AG09309 (cell line): ENCODE measurements at regions not wholly inside any gene's neighbourhood (a gene's known extent, or its start where the extent isn't known, plus 50 kb on each side); places are given as distances from the start of the nearest gene placed in this dataset.

ENCODE experiments used
- DNase-seq: peaks from one replicate; pipeline ENCODE4 v3.0.0-alpha.2; 2010; ENCODE audit warnings: low read depth
- H3K4me3 ChIP-seq: 2 replicates; pipeline ENCODE4 v1.5.1; 2011; ENCODE audit warnings: mild to moderate bottlenecking, low read depth, low read length, moderate library complexity; ENCODE audit not compliant: control insufficient read depth
- TF ChIP-seq, protein P1 (sequence below): IDR thresholded peaks from 2 replicates; pipeline ENCODE4 v1.5.1; 2011; ENCODE audit warnings: mild to moderate bottlenecking, low read depth, low read length, inconsistent platforms; ENCODE audit not compliant: insufficient read depth, control insufficient read depth; ENCODE audit errors: missing control alignments

DNA sequence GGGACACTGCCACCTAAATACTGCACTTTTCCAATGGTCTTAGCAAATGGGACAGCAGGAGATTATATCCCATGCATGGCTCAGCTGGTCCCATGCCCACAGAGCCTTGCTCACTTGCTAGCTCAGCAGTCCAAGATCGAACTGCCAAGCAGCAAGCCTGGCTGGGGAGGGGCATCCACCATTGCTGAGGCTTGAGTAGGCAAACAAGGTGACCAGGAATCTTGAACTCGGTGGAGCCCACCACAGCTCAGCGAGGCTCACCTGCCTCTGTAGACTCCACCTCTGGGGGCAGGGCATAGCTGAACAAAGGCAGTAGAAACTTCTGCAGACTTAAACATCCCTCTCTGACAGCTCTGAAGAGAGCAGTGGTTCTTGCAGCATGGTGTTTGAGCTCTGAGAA is 370.8 kb upstream of the MGAT4C start:
- no peak overlapping the region for H3K4me3 ChIP-seq
- DNase-seq = no peak
- TF ChIP-seq, protein P1, sequence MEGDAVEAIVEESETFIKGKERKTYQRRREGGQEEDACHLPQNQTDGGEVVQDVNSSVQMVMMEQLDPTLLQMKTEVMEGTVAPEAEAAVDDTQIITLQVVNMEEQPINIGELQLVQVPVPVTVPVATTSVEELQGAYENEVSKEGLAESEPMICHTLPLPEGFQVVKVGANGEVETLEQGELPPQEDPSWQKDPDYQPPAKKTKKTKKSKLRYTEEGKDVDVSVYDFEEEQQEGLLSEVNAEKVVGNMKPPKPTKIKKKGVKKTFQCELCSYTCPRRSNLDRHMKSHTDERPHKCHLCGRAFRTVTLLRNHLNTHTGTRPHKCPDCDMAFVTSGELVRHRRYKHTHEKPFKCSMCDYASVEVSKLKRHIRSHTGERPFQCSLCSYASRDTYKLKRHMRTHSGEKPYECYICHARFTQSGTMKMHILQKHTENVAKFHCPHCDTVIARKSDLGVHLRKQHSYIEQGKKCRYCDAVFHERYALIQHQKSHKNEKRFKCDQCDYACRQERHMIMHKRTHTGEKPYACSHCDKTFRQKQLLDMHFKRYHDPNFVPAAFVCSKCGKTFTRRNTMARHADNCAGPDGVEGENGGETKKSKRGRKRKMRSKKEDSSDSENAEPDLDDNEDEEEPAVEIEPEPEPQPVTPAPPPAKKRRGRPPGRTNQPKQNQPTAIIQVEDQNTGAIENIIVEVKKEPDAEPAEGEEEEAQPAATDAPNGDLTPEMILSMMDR = no peak

DNA sequence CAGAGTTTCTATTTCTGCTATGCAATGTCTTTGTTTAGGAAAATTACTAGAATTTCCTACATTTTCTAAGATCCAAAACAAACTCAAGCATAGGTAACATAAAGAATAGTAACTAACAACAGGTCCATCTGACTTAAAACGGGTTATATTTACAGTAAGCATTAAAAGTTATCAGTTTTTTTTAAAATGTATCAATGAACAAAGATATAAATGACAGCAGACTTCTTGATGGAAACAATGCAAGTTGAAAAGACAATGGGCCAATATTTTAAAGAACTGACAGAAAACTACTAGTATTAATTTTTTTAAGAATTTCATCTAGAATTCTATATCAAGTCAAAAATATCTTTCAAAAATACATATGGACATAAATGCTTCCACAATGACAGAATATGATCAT is 367.1 kb upstream of the MGAT4C start:
- no peak for DNase-seq
- TF ChIP-seq, protein P1 = no peak
- H3K4me3 ChIP-seq = no peak overlapping the region

DNA sequence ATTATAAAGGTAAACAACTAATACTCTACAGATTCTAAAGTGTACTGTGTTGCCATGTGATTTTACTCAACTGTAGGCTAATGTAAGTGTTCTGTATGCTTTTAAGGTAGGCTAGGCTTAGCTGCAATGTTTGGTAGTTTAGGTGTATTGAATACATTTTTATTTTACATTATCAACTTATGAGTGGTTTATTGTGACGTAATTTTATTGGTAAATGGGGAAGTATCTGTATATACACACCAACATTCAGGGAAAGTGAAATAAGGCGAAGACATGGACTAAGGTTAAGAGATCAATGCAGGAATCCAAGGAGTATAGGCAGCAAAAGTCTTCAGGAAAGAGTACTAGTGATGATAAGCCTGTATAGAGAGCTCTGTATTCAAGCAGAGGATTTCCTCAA is 365.8 kb upstream of the MGAT4C start:
- no peak for DNase-seq
- TF ChIP-seq, protein P1 = no peak

DNA sequence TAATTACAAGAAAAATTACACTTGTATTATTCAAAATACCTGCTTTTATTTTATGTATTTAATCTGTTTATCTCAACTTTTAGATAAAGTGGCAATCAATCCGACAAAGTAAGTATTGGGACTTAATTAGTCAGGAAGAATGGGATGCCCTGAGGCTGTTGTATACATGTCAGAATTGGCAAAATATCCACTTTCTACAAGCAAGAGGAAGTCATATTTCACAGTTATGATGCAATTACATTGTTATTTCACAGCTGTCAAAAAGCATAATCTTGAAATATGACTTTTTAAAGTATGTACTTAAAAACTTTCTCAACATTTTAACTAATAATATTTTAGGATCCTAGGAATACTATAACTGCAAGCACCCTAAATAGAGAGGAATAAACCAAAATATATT is 357.1 kb upstream of the MGAT4C start:
- H3K4me3 ChIP-seq = no peak overlapping the region
- TF ChIP-seq, protein P1 = no peak
- no peak for DNase-seq

More for the DNA sequence above, 365.8 kb upstream of the MGAT4C start:
- H3K4me3 ChIP-seq = no peak overlapping the region

DNA sequence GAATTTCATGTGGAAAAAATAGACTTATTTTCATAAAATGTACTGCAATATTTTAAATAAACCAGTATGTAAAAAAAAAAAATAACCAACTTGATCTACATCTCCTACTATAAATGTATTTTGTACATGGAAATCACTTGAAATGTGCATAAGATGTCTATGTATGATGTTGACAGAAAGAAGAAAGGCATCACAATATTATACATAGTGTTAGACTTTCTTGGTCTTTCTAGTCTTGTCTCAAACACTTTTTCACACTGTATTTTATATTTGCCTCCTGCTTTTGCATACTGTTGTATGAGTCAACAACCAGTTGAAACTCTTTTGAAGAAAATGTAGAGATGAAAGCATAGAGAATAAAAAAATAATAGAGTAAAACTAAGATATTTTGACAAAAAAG is 352.4 kb upstream of the MGAT4C start:
- DNase-seq = no peak
- H3K4me3 ChIP-seq = no peak overlapping the region
- TF ChIP-seq, protein P1 = no peak

DNA sequence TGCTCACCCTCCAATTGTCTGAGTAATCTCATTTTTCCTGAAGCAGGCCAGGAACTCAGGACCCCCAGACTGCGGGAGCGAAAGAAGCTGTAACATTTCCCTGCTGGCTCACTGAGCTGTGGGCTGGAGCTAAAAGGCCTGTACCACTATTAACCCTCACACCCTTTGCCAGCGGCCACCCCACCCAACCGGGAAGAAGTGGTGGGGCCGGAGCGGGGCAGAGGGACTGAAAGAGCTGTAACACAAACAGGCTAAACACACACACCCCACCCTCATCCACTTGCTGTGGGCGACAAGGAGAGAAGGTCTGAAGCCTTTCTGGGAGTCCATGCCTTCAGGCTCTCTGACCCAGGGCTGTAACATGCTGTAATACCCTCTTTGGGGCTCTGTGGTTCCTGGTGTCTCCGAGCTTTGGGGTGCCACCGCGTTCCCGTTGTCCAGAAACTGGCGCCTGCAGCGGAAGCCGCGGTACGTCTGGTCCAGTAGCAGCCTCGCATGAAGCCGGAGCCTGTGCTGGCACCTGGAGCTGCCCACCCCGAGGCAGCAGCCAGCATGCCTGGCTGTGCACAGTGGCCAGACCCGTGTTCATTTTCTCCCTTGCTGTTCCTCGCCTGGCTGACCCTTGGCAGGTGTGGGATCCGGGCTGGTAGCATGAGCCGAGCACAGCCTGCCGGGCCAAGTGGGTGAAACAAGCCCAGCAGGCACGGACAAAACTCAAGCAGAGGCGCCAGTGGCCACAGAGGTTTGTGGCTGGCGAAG is 345.5 kb upstream of the MGAT4C start:
- DNase-seq = no peak
- TF ChIP-seq, protein P1 = no peak
- no peak overlapping the region for H3K4me3 ChIP-seq

DNA sequence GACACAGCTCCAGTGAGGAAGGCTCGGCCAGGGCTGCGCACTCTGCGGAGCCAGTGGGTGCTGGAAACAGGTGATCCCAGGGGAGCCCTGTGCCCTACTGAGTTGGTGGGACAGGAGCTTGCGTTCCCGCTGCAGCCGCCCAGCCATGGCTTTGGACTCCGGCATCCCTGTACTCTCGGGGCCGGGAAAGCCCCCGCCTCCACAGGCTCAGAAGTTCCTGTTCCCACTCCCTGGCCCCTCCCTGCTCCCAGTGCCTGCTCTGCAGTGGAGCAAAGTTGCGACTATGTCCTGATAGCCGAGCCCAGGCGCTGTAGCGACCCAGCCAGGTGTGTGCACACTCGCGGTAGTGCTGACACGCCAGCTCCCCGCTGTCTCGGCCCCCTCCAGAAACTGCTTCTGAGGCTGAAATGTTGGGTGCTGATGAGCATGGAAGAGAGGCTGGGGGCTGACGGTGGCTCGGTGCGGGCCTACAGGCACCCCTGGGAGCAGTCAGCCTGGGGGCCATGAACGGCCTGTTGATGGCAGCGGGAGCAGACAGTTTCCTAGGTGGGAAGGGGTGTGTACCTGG is 344.6 kb upstream of the MGAT4C start:
- H3K4me3 ChIP-seq = no peak overlapping the region
- DNase-seq = no peak
- TF ChIP-seq, protein P1 = no peak
